ENCODE measurements at regions not wholly inside any gene's neighbourhood (a gene's known extent, or its start where the extent isn't known, plus 50 kb on each side); places are given as distances from the start of the nearest gene placed in this dataset.

GRCh38 chr5:15124461-15124860 lies 252.9 kb upstream of the ANKH start:
- Histone ChIP-seq H3K27ac (no peak overlapping the region), H3K4me3 (no peak overlapping the region)
- no peak for DNase-seq (ENCODE audit: low spot score)
- TF ChIP-seq CTCF (IDR thresholded peaks at IDR 0.05), result no peak

- H3K4me3 ChIP-seq, result no peak overlapping the region
- no peak for DNase-seq (ENCODE audit: low spot score)
- H3K27ac ChIP-seq, result no peak overlapping the region
- TF ChIP-seq CTCF (IDR thresholded peaks at IDR 0.05), result no peak
Measured at GRCh38 chr5:15117688-15118087, 246.1 kb upstream of the ANKH start.

GRCh38 chr5:15116996-15117395 lies 245.4 kb upstream of the ANKH start:
- Histone ChIP-seq H3K4me3 (no peak overlapping the region), H3K27ac (no peak overlapping the region)
- DNase-seq (ENCODE audit: low spot score), result no peak
- TF ChIP-seq CTCF (IDR thresholded peaks at IDR 0.05), result no peak

DNA sequence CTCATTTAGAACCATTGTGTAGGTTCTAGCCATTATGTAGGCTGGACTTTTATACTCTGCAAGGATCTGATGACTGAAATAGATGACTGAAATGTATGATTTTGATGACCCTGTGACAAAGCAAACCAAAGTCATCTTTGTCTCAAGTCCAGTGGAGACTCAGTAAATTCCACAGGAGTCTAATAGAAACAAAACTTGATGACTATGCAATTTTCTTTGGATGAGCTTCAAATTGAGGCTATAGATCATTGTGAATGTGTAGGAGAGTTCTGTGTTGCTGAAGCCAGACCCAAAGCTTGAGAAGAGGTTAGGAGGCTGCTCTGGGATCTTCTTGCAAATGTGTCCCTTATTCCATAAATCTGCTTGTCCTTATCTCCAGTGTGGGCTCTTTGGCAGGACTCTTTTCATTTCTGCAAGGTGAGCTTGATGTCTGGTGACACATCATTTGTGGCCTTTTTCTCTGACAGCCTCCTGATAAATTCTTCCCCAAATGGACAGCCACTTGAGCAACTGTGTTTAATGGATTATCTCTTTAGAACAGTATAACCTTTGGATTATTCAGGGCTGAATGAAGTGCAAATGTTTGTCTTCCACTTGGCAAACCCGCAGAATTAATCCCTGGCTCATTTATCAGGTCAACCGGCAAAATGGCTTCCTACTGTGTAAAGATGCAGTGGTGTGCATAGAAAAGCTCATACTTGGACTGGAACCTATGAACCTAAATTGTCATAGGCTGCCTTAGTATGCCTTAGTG lies 235.1 kb upstream of the ANKH start:
- no peak overlapping the region for H3K4me3 ChIP-seq
- no peak for DNase-seq (ENCODE audit: low spot score)
- no peak overlapping the region for H3K27ac ChIP-seq
- no peak for TF ChIP-seq CTCF (IDR thresholded peaks at IDR 0.05)

DNA sequence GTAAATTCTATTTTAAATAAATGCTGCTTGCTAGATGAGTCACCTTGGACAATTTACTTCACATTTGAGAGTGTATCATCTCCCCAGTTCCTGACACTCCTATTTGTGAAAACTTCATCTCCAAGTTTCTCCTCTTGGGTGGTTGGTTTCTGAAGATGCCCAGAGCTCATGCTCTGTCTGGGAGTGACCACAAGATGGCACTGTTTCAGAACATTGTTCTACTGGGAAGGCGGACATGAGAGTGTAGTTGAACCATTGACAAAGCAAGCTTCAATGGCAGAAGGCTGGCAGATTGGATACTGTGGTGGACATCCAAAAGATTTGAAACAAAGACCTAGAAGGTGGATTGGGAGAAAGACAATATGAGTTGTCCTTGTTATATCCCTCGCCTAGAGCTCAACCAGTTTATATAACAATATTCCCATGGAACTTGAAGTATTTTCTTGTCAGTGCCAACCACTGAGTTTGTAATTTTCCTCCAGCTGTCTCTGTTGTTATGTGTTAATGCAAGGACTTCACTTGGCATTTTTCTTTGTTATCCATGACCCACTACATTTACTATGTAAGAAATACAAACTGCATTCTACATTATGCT lies 234.3 kb upstream of the ANKH start:
- no peak for DNase-seq (ENCODE audit: low spot score)
- Histone ChIP-seq H3K4me3 (no peak overlapping the region), H3K27ac (no peak overlapping the region)
- peak; percentile 56 for TF ChIP-seq CTCF (IDR thresholded peaks at IDR 0.05)

DNA sequence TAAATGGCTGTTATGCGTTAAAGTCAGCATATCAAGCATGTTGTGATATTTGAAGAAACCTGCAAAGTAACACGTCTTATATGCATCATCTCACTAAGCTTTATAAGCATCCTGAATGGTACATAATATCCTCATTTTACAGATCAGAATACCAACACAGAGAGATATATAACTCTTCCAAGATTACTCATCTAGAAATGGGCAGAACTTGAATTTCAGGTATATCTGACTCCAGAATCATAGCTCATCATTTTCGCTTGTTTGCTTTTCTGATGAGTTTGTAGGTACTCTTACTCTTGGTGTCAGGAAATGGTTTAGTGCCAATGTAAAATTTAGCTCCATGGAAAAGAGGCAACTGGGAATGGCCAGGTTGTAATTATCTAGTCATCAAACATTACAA lies 232.3 kb upstream of the ANKH start:
- DNase-seq (ENCODE audit: low spot score), result no peak
- Histone ChIP-seq H3K27ac (no peak overlapping the region), H3K4me3 (no peak overlapping the region)
- TF ChIP-seq CTCF (IDR thresholded peaks at IDR 0.05), result no peak

- TF ChIP-seq CTCF (IDR thresholded peaks at IDR 0.05), result no peak
- Histone ChIP-seq H3K27ac (no peak overlapping the region), H3K4me3 (no peak overlapping the region)
- no peak for DNase-seq (ENCODE audit: low spot score)
Measured at GRCh38 chr5:15103130-15103529, 231.6 kb upstream of the ANKH start.

All from coronary artery (tissue), 2 donors.